ENCODE measurements at regions not wholly inside any gene's neighbourhood (a gene's known extent, or its start where the extent isn't known, plus 50 kb on each side); places are given as distances from the start of the nearest gene placed in this dataset.

GRCh38 chr12:30507576-30507975 lies 188.1 kb downstream of the IPO8 start:
- DNase-seq (ENCODE audit: low spot score in 2 of 2) = no peak
- Histone ChIP-seq H3K27ac (no peak overlapping the region), H3K4me3 (no peak overlapping the region), H3K4me1 (no peaks in the 10 kb centered on the region), H3K27me3 (no peaks in the 10 kb centered on the region), H3K36me3 (no peaks in the 10 kb centered on the region), H3K9me3 (no peaks in the 10 kb centered on the region)
- intact Hi-C loops (cut with DNase I; ENCODE audit: low total_unique reads) = no loop called here
- TF ChIP-seq POLR2A (IDR thresholded peaks at IDR 0.05) (no peak), POLR2AphosphoS5 (IDR thresholded peaks at IDR 0.05) (no peak), CTCF (IDR thresholded peaks at IDR 0.05) (no peak)

GRCh38 chr12:30506411-30506810 lies 189.3 kb downstream of the IPO8 start:
- Histone ChIP-seq H3K9me3 (no peaks in the 10 kb centered on the region), H3K4me1 (no peaks in the 10 kb centered on the region), H3K4me3 (no peak overlapping the region), H3K27me3 (no peaks in the 10 kb centered on the region), H3K27ac (no peak overlapping the region), H3K36me3 (no peaks in the 10 kb centered on the region)
- DNase-seq (ENCODE audit: low spot score in 2 of 2) = no peak
- TF ChIP-seq CTCF (IDR thresholded peaks at IDR 0.05) (no peak), POLR2A (IDR thresholded peaks at IDR 0.05) (no peak), POLR2AphosphoS5 (IDR thresholded peaks at IDR 0.05) (no peak)
- intact Hi-C loops (cut with DNase I; ENCODE audit: low total_unique reads) = no loop called here

- no peaks in the 10 kb centered on the region for H3K36me3 ChIP-seq
- no peak overlapping the region for H3K27ac ChIP-seq
- H3K4me3 ChIP-seq = no peak overlapping the region
- TF ChIP-seq POLR2AphosphoS5 (IDR thresholded peaks at IDR 0.05) (no peak), CTCF (IDR thresholded peaks at IDR 0.05) (no peak), POLR2A (IDR thresholded peaks at IDR 0.05) (no peak)
- intact Hi-C loops (cut with DNase I; ENCODE audit: low total_unique reads) = no loop called here
- H3K9me3 ChIP-seq = no peaks in the 10 kb centered on the region
- no peaks in the 10 kb centered on the region for H3K4me1 ChIP-seq
- H3K27me3 ChIP-seq = no peaks in the 10 kb centered on the region
- no peak for DNase-seq (ENCODE audit: low spot score in 2 of 2)
Measured at GRCh38 chr12:30501718-30502117, 194.0 kb downstream of the IPO8 start.

GRCh38 chr12:30500532-30500931 lies 195.1 kb downstream of the IPO8 start:
- Histone ChIP-seq H3K36me3 (no peaks in the 10 kb centered on the region), H3K9me3 (no peaks in the 10 kb centered on the region), H3K4me3 (no peak overlapping the region), H3K4me1 (no peaks in the 10 kb centered on the region), H3K27me3 (no peaks in the 10 kb centered on the region), H3K27ac (no peak overlapping the region)
- DNase-seq (ENCODE audit: low spot score in 2 of 2) = no peak
- TF ChIP-seq POLR2A (IDR thresholded peaks at IDR 0.05) = no peak
- no peak for TF ChIP-seq POLR2AphosphoS5 (IDR thresholded peaks at IDR 0.05)
- TF ChIP-seq CTCF (IDR thresholded peaks at IDR 0.05) = no peak
- intact Hi-C loops (cut with DNase I; ENCODE audit: low total_unique reads) = no loop called here

- Histone ChIP-seq H3K27ac (no peak overlapping the region), H3K9me3 (no peaks in the 10 kb centered on the region), H3K36me3 (no peaks in the 10 kb centered on the region), H3K4me3 (no peak overlapping the region), H3K4me1 (no peaks in the 10 kb centered on the region), H3K27me3 (no peaks in the 10 kb centered on the region)
- DNase-seq (ENCODE audit: low spot score in 2 of 2) = no peak
- TF ChIP-seq POLR2AphosphoS5 (IDR thresholded peaks at IDR 0.05) (no peak), CTCF (IDR thresholded peaks at IDR 0.05) (no peak), POLR2A (IDR thresholded peaks at IDR 0.05) (no peak)
- intact Hi-C loops (cut with DNase I; ENCODE audit: low total_unique reads) = no loop called here
Measured at GRCh38 chr12:30485230-30485890, 210.3 kb downstream of the IPO8 start.

Data from breast epithelium (tissue), 4 donors.